Activated CD4-positive, alpha-beta T cell treated with anti-CD3 and anti-CD28 coated beads, Interleukin-2, amount 10 ng/mL, durations not matched to agents 7 days and 5 days (primary cell): ENCODE measurements at regions not wholly inside any gene's neighbourhood (a gene's known extent, or its start where the extent isn't known, plus 50 kb on each side); places are given as distances from the start of the nearest gene placed in this dataset.
"Not testable (repeated sequence)": the region's sequence is repeated elsewhere in the genome, so short reads cannot be mapped to it uniquely, and the experiment has no call there.

Experiments
- CTCF ChIA-PET: fragments of 350-600 bp; sonication (Branson Sonifier 250); formaldehyde crosslinking; loops from one replicate; lab custom pipeline; 2021; ENCODE audit warnings: antibody characterized with exemption; lab: Charles Lee
- POLR2A ChIA-PET: fragments of 350-600 bp; sonication (Branson Sonifier 250); formaldehyde crosslinking; loops from one replicate; lab custom pipeline; 2021; ENCODE audit warnings: antibody characterized with exemption; lab: Charles Lee
- DNase-seq: peaks from one replicate; pipeline ENCODE4 v3.0.0-alpha.2; 2020
- H3K27ac Mint-ChIP-seq: one replicate; pipeline ENCODE4 v1.8.0; 2021; ENCODE audit warnings: mild to moderate bottlenecking, moderate library complexity, mixed read lengths
- H3K27me3 Mint-ChIP-seq: one replicate; pipeline ENCODE4 v1.8.0; 2021; ENCODE audit warnings: mixed read lengths
- H3K36me3 Mint-ChIP-seq: one replicate; pipeline ENCODE4 v1.8.0; 2021; ENCODE audit warnings: low read depth, mixed read lengths
- H3K4me1 Mint-ChIP-seq: one replicate; pipeline ENCODE4 v1.8.0; 2021; ENCODE audit warnings: mixed read lengths
- H3K4me3 Mint-ChIP-seq: one replicate; pipeline ENCODE4 v1.8.0; 2021; ENCODE audit warnings: mild to moderate bottlenecking, moderate library complexity, mixed read lengths
- H3K9me3 Mint-ChIP-seq: one replicate; pipeline ENCODE4 v1.8.0; 2021; ENCODE audit warnings: mixed read lengths

DNA sequence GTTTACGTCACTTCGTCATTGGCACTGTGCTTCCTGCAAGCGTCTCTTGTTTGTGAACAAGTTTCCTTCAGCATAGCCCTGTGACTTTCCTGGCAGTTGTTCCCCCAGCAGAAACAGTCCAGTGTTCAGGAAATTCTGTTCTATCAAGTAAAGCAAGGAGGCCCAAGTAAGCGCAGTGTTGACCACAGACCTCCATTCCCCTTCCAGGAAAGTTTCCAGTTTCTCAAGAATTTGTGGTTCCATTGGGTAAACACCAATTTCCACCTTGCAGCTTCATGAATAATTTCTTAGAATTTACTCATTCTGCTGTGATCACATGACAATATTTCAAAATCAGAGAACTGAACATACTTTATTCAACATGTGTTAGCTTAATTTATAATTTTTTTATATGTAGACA lies 88.5 kb upstream of the ETV3 start:
- peaks cover 38% of the 10 kb centered on the region for H3K27me3 Mint-ChIP-seq
- peaks cover 2% of the 10 kb centered on the region for H3K9me3 Mint-ChIP-seq
- H3K4me3 Mint-ChIP-seq: no peak overlapping the region
- ChIA-PET CTCF (no interaction called here), POLR2A (no interaction called here)
- no peak overlapping the region for H3K27ac Mint-ChIP-seq
- peaks cover 2% of the 10 kb centered on the region for H3K36me3 Mint-ChIP-seq
- H3K4me1 Mint-ChIP-seq: peaks cover 10% of the 10 kb centered on the region
- no peak for DNase-seq

- POLR2A ChIA-PET: no interaction called here
- Mint-ChIP-seq H3K27me3 (peaks cover 29% of the 10 kb centered on the region), H3K9me3 (peaks cover 2% of the 10 kb centered on the region), H3K4me3 (no peak overlapping the region), H3K36me3 (no peaks in the 10 kb centered on the region), H3K4me1 (no peaks in the 10 kb centered on the region), H3K27ac (no peak overlapping the region)
- CTCF ChIA-PET: no interaction called here
- DNase-seq: no peak
Measured at GRCh38 chr1:157219600-157219999, 81.4 kb upstream of the ETV3 start.

GRCh38 chr1:157219182-157219581 lies 81.0 kb upstream of the ETV3 start:
- H3K36me3 Mint-ChIP-seq: no peaks in the 10 kb centered on the region
- no peak overlapping the region for H3K27ac Mint-ChIP-seq
- ChIA-PET CTCF (no interaction called here), POLR2A (no interaction called here)
- H3K4me1 Mint-ChIP-seq: no peaks in the 10 kb centered on the region
- no peak overlapping the region for H3K4me3 Mint-ChIP-seq
- H3K27me3 Mint-ChIP-seq: peaks cover 28% of the 10 kb centered on the region
- peaks cover 2% of the 10 kb centered on the region for H3K9me3 Mint-ChIP-seq
- DNase-seq: no peak

- Mint-ChIP-seq H3K27me3 (peaks cover 27% of the 10 kb centered on the region), H3K27ac (no peak overlapping the region), H3K4me1 (no peaks in the 10 kb centered on the region), H3K4me3 (no peak overlapping the region), H3K36me3 (no peaks in the 10 kb centered on the region), H3K9me3 (peaks cover 6% of the 10 kb centered on the region)
- ChIA-PET CTCF (no interaction called here), POLR2A (no interaction called here)
- no peak for DNase-seq
Measured at GRCh38 chr1:157218671-157219070, 80.5 kb upstream of the ETV3 start.

- Mint-ChIP-seq H3K36me3 (no peaks in the 10 kb centered on the region), H3K27ac (no peak overlapping the region), H3K27me3 (peaks cover 32% of the 10 kb centered on the region), H3K4me3 (no peak overlapping the region), H3K4me1 (no peaks in the 10 kb centered on the region), H3K9me3 (peaks cover 13% of the 10 kb centered on the region)
- DNase-seq: no peak
- ChIA-PET POLR2A (interaction anchor here (0.5 kb wide), 1 partner anchor 58 kb away, joined by 3 read pairs; no protein-coding TSS in a partner anchor), CTCF (no interaction called here)
Measured at GRCh38 chr1:157217486-157217885, 79.3 kb upstream of the ETV3 start.

DNA sequence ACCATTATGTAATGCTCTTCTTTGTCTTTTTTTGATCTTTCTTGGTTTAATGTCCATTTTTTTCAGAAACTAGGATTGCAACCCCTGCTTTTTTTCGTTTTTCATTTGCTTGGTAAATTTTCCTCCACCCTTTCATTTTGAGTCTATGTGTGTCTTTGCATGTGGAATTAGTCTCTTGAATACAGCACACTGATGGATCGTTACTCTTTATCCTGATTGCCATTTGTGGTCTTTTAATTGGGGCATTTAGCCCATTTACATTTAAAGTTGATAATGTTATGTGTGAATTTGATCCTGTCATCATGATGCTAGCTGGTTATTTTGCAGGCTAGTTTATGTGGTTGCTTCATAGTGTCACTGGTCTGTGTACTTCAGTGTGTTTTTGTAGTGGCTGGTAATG lies 75.6 kb upstream of the ETV3 start:
- Mint-ChIP-seq H3K4me3 (no peak overlapping the region), H3K4me1 (no peaks in the 10 kb centered on the region), H3K27ac (no peak overlapping the region), H3K27me3 (peaks cover 41% of the 10 kb centered on the region), H3K9me3 (peaks cover 14% of the 10 kb centered on the region), H3K36me3 (no peaks in the 10 kb centered on the region)
- DNase-seq: no peak
- ChIA-PET POLR2A (no interaction called here), CTCF (interaction anchor here (0.7 kb wide), 1 partner anchor 357 kb away, joined by 3 read pairs; no protein-coding TSS in a partner anchor)

- DNase-seq: no peak
- Mint-ChIP-seq H3K4me3 (no peak overlapping the region), H3K36me3 (no peaks in the 10 kb centered on the region), H3K27ac (no peak overlapping the region), H3K4me1 (no peaks in the 10 kb centered on the region), H3K9me3 (peaks cover 12% of the 10 kb centered on the region), H3K27me3 (peaks cover 43% of the 10 kb centered on the region)
- CTCF ChIA-PET: no interaction called here
- POLR2A ChIA-PET: no interaction called here
Measured at GRCh38 chr1:157209514-157209913, 71.3 kb upstream of the ETV3 start.

GRCh38 chr1:157205982-157206381 lies 67.8 kb upstream of the ETV3 start:
- H3K4me3 Mint-ChIP-seq, H3K36me3 Mint-ChIP-seq, CTCF ChIA-PET, H3K27ac Mint-ChIP-seq, DNase-seq, H3K9me3 Mint-ChIP-seq, H3K4me1 Mint-ChIP-seq, POLR2A ChIA-PET: not testable (repeated sequence)
- peaks cover 29% of the 10 kb centered on the region for H3K27me3 Mint-ChIP-seq

GRCh38 chr1:157203166-157203565 lies 65.0 kb upstream of the ETV3 start:
- ChIA-PET POLR2A (no interaction called here), CTCF (no interaction called here)
- H3K27ac Mint-ChIP-seq: no peak overlapping the region
- no peak for DNase-seq
- no peaks in the 10 kb centered on the region for H3K9me3 Mint-ChIP-seq
- no peaks in the 10 kb centered on the region for H3K36me3 Mint-ChIP-seq
- H3K4me3 Mint-ChIP-seq: no peak overlapping the region
- no peaks in the 10 kb centered on the region for H3K4me1 Mint-ChIP-seq
- H3K27me3 Mint-ChIP-seq: peaks cover 20% of the 10 kb centered on the region

DNA sequence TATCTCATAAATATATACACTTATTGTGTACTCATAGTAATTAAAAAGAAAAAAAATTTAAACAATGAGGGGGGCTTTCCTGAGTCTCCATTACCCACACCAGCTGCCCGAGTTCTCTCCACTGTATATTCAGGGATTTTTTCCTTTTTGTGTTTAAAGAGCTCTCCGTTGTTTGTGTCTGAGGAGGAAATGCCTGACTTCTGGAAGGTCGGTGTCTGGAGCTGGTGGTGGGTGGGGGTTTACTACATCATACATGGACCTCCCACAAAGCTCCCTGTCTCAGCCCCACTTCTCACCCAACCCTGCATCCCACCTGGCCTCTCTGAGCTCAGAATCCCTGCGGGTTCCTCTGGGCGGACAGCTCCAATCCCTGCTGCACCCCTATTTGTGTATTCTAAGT lies 64.1 kb upstream of the ETV3 start:
- Mint-ChIP-seq H3K27me3 (peaks cover 20% of the 10 kb centered on the region), H3K9me3 (no peaks in the 10 kb centered on the region), H3K36me3 (no peaks in the 10 kb centered on the region), H3K27ac (no peak overlapping the region), H3K4me3 (no peak overlapping the region), H3K4me1 (no peaks in the 10 kb centered on the region)
- POLR2A ChIA-PET: no interaction called here
- CTCF ChIA-PET: no interaction called here
- DNase-seq: no peak

DNA sequence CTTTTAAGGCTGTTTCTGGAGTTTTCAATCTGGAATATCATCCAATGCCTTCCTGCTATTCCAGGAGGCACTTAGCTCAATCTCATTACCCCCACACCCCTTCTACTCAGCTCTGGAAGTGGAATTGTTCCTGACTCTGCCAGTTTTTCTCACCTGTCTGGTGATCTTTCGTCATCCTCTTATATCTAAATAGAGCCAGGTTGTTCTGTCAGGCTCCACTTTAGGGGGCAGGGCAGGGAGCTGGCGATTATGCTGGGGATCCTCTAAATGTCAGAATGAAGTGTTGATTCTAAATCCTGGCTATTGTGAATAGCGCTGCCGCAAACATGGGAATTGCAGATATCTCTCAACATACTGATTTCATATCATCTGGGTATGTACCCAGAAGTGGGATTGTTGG lies 63.6 kb upstream of the ETV3 start:
- H3K36me3 Mint-ChIP-seq: no peaks in the 10 kb centered on the region
- H3K9me3 Mint-ChIP-seq: no peaks in the 10 kb centered on the region
- no peaks in the 10 kb centered on the region for H3K4me1 Mint-ChIP-seq
- ChIA-PET POLR2A (no interaction called here), CTCF (no interaction called here)
- H3K27ac Mint-ChIP-seq: no peak overlapping the region
- peaks cover 17% of the 10 kb centered on the region for H3K27me3 Mint-ChIP-seq
- DNase-seq: no peak
- no peak overlapping the region for H3K4me3 Mint-ChIP-seq

DNA sequence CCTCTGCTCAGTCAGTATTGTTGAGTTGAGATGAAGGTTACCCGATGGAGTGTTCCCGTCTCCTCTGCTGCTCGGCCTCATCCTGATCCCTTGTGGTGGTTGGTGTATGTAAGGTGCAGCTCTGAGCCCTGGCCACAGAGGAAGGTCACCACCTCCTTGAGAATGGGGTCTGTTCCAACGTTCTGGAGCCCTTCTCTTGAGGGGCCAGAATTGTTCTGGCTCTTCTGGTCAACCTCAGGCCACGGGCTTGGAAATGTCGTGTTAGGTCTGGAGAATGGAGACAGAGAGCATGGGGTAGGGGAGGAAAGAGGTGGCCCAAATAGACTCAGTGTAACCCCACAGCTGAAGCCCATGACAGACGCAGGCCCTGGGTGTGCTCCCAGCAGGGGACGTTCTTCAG lies 62.3 kb upstream of the ETV3 start:
- Mint-ChIP-seq H3K36me3 (no peaks in the 10 kb centered on the region), H3K27ac (no peak overlapping the region), H3K9me3 (no peaks in the 10 kb centered on the region), H3K27me3 (peaks cover 28% of the 10 kb centered on the region), H3K4me3 (no peak overlapping the region), H3K4me1 (no peaks in the 10 kb centered on the region)
- DNase-seq: no peak
- CTCF ChIA-PET: no interaction called here
- POLR2A ChIA-PET: no interaction called here

DNA sequence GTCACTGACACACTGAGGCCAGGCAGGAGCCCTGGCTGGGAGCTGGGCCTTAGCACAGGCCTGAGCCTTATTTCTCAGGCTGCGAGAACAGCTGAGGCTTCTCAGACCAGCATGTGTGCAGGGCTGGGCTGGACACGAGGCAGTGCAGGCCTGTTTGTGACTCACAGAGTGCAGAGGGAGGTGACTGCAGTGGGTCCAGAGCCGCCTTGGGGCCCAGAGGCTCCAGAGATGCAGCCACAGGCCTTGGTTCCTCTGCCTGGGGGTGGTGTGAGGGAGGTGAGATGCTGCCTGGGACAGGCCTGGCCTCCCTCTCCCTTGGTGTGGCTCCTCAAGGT lies 61.2 kb upstream of the ETV3 start:
- no peaks in the 10 kb centered on the region for H3K4me1 Mint-ChIP-seq
- H3K4me3 Mint-ChIP-seq: no peak overlapping the region
- no peaks in the 10 kb centered on the region for H3K9me3 Mint-ChIP-seq
- H3K36me3 Mint-ChIP-seq: no peaks in the 10 kb centered on the region
- ChIA-PET POLR2A (no interaction called here), CTCF (no interaction called here)
- peaks cover 27% of the 10 kb centered on the region for H3K27me3 Mint-ChIP-seq
- DNase-seq: no peak
- H3K27ac Mint-ChIP-seq: no peak overlapping the region

DNA sequence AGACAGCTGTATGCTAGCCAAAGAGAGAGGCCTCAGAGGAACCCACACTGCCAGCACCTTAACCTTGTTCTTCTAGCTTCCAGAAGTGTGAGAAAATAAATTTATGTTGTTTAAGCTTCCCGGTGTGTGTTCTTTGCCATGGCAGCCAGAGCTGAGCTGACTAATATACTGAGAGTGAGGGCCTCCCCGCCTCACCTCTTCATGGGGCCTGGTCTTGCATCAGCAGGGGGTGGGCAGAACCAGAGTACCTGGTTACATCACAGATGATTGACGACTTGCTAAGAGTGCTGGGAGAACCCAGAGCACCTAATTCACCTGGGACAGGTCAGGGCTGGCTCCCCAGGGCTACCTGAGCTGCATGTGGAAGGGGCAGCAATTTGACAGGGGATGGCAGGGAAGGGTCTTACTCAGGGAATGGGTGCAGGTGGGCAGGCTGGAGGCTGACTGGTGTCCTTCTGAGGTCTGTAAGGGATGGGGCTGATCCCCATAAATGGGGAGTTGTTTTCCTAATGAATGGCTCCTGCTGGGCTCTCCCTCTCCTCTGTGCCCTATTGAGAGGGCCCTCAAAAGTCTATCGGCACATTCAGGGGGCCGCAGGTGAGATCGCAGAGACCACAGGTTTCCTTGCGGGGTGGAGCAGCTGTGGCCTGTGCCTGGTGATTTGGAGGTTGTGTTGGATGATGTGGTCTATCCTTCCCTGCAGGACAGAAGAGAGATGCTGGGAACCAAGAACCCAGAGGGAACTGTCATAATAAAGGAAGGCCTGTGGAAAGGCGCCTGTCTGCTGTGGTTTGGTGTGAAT lies 60.6 kb upstream of the ETV3 start:
- Mint-ChIP-seq H3K4me1 (no peaks in the 10 kb centered on the region), H3K27me3 (peaks cover 28% of the 10 kb centered on the region), H3K4me3 (no peak overlapping the region), H3K27ac (no peak overlapping the region), H3K36me3 (no peaks in the 10 kb centered on the region), H3K9me3 (no peaks in the 10 kb centered on the region)
- POLR2A ChIA-PET: no interaction called here
- CTCF ChIA-PET: no interaction called here
- no peak for DNase-seq
